Testis (tissue), 2 donors: ENCODE measurements at regions not wholly inside any gene's neighbourhood (a gene's known extent, or its start where the extent isn't known, plus 50 kb on each side); places are given as distances from the start of the nearest gene placed in this dataset.

Experiments
- DNase-seq: peaks from one replicate; pipeline ENCODE4 v3.0.0-alpha.2; 2019
- H3K27ac ChIP-seq, 2 donors: fragments of 200-600 bp; sonication (generic); one replicate each; pipeline ENCODE4 v1.5.1; 2019
- H3K27me3 ChIP-seq: fragments of 200-600 bp; sonication (generic); one replicate; pipeline ENCODE4 v1.5.1; 2019
- H3K36me3 ChIP-seq: fragments of 200-600 bp; sonication (generic); one replicate; pipeline ENCODE4 v1.5.1; 2017; ENCODE audit warnings: low read depth; ENCODE audit errors: missing control alignments
- H3K4me1 ChIP-seq: fragments of 200-600 bp; sonication (generic); one replicate; pipeline ENCODE4 v1.5.1; 2019
- H3K4me3 ChIP-seq, 2 donors: fragments of 200-600 bp; sonication (generic); one replicate each; pipeline ENCODE4 v1.5.1; 2017 to 2019
- H3K9me3 ChIP-seq: fragments of 200-600 bp; sonication (generic); one replicate; pipeline ENCODE4 v1.5.1; 2017
- POLR2A ChIP-seq: fragments of 450-650 bp; IDR thresholded peaks from one replicate; pipeline ENCODE4 v1.6.1; 2017; ENCODE audit warnings: antibody characterized with exemption, mild to moderate bottlenecking, moderate library complexity
- WGBS, 2 donors: methylation state at CpG; one replicate each; pipeline ENCODE4 v1.1.5; 2018; 5-methylcytosine and 5-hydroxymethylcytosine counted together
- intact Hi-C: fragments of 100-400 bp; cut with DNase I; formaldehyde crosslinking; loops from one replicate; pipeline ENCODE4 v1.15.1; 2023; ENCODE audit warnings: low total_unique reads
- TF ChIP-seq, protein P1 (sequence below), 3 experiments: fragments of 450-650 bp in 2 of 3; fragments of 200-600 bp in 1 of 3; sonication (generic) in 1 of 3; IDR thresholded peaks; one replicate each; pipeline ENCODE4 v1.5.1; 2016 to 2019; ENCODE audit warnings: antibody characterized with exemption in 3 of 3, mild to moderate bottlenecking in 2 of 3, moderate library complexity in 1 of 3

DNA sequence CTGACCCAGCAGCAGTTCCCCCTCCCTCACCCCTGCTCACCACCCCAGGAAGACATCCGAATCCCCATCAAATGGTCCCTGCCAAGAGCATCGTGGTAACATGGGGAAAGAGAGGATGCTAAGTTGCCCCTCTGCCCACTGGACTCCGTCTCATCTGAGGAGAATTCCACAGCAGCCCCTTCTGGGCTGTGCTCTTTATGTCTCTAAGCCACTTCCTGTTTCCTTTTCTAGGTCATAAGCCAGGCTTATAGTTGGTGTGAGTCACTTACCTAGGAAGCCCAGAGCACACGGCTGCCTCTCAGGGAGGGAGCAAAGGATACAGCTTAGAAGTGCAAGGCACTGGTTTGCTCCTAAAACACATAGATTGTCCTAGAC lies 76.0 kb downstream of the VCPKMT start:
- TF ChIP-seq, protein P1, sequence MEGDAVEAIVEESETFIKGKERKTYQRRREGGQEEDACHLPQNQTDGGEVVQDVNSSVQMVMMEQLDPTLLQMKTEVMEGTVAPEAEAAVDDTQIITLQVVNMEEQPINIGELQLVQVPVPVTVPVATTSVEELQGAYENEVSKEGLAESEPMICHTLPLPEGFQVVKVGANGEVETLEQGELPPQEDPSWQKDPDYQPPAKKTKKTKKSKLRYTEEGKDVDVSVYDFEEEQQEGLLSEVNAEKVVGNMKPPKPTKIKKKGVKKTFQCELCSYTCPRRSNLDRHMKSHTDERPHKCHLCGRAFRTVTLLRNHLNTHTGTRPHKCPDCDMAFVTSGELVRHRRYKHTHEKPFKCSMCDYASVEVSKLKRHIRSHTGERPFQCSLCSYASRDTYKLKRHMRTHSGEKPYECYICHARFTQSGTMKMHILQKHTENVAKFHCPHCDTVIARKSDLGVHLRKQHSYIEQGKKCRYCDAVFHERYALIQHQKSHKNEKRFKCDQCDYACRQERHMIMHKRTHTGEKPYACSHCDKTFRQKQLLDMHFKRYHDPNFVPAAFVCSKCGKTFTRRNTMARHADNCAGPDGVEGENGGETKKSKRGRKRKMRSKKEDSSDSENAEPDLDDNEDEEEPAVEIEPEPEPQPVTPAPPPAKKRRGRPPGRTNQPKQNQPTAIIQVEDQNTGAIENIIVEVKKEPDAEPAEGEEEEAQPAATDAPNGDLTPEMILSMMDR (IDR thresholded peaks at IDR 0.05) = no peak
- TF ChIP-seq POLR2A = no peak
- H3K4me3 ChIP-seq = no peak overlapping the region
- H3K9me3 ChIP-seq = no peaks in the 10 kb centered on the region
- H3K4me1 ChIP-seq = peaks cover 5% of the 10 kb centered on the region
- no peaks in the 10 kb centered on the region for H3K36me3 ChIP-seq
- WGBS, 2 donors = 77 to 85% methylated on average over 4 of the region's 4 CpGs
- intact Hi-C loops = no loop called here
- no peaks in the 10 kb centered on the region for H3K27me3 ChIP-seq
- DNase-seq = no peak
- no peak overlapping the region for H3K27ac ChIP-seq

DNA sequence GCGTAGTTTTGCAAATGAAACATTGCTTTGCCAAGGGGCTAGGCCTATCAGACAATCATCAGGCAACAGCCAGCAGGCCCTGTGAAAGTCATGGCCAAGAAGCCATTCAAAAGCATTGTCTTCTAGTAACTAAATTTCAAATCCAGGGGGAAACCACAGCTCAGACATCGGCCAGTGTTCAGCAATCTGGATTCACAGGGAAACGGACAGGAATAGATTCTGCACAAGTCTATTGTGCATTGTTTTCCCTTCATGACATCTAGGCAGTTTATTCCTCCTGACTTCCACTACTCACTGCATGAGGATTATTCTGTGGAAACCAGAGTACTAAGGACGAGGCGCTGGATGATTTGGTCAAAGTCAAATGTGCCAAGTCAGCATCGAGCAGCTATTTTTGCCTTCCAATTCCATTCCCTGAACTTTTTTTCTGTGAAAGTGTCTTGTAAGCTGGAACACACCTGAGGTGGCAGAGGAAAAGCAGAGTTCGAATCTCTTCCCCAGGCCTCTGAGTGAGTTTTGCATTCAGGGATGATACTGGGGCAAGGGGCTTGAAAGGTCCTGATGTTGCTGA lies 75.4 kb downstream of the VCPKMT start:
- Histone ChIP-seq H3K27ac (no peak overlapping the region), H3K36me3 (no peaks in the 10 kb centered on the region), H3K9me3 (no peaks in the 10 kb centered on the region), H3K4me1 (peaks cover 5% of the 10 kb centered on the region), H3K4me3 (no peak overlapping the region), H3K27me3 (no peaks in the 10 kb centered on the region)
- DNase-seq = no peak
- WGBS, 2 donors = 82 to 87% methylated on average over 7 of the region's 7 CpGs
- intact Hi-C loops = no loop called here
- TF ChIP-seq POLR2A = no peak
- TF ChIP-seq, protein P1 (IDR thresholded peaks at IDR 0.05) = no peak

DNA sequence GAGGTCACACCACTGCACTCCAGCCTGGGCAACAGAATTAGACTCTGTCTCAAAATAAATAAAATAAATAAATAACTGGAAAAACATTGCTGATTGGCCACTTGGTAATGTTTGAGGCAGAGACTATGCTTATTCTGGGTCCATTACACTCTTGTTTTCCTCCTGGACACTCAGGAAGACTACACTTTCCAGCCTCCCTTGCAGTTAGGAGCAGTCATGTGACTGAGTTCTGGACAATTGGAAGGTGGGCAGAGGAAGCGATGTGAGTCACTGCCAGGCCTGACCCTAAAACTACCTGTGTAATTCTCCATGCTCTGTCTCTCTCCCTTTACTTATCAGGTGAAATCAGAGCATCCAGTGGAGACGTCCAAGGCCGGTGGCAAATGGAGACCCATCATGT lies 74.4 kb downstream of the VCPKMT start:
- intact Hi-C loops = no loop called here

DNA sequence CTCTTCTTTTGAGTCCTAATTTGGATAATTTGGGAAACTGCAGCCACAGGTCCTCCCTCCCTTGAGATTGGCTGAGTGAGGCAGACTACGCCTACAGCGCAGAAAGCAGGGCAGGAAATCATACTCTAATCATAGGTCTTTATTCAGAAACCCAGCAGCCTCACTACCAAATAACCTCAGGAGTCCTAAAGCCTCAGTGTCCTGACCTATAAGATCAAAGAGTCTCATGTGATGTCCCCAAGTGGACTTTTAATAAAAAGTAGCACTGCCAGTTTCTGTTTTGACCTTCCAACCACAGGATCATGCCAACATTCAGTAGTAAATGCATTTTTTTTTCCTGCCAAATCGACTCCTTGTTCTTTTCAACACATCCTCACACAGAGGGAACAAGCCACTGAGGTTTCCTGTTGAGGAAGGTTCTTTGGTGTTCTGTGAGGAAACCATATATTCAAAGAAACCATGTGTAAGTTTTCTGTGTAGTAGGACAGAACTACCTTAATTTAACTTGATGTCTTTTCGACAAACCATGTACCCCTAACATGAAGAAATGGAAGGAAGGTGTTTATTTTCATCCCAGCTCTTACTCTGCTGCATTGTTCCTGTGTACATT lies 72.2 kb downstream of the VCPKMT start:
- Histone ChIP-seq H3K4me3 (no peak overlapping the region), H3K4me1 (peaks cover 5% of the 10 kb centered on the region), H3K36me3 (no peaks in the 10 kb centered on the region), H3K9me3 (no peaks in the 10 kb centered on the region), H3K27ac (peak overlapping the region in 1 of 2 donors; percentile 2), H3K27me3 (no peaks in the 10 kb centered on the region)
- 72 to 83% methylated on average over 4 of the region's 4 CpGs for WGBS, 2 donors
- intact Hi-C loops = no loop called here
- no peak for DNase-seq
- TF ChIP-seq POLR2A = no peak
- TF ChIP-seq, protein P1 (IDR thresholded peaks at IDR 0.05) = no peak

More for the DNA sequence above, 74.4 kb downstream of the VCPKMT start:
- Histone ChIP-seq H3K4me3 (no peak overlapping the region), H3K27ac (no peak overlapping the region), H3K9me3 (no peaks in the 10 kb centered on the region), H3K4me1 (peaks cover 5% of the 10 kb centered on the region), H3K36me3 (no peaks in the 10 kb centered on the region), H3K27me3 (no peaks in the 10 kb centered on the region)
- WGBS, 2 donors = 96% methylated on average over 3 of the region's 3 CpGs
- no peak for DNase-seq
- no peak for TF ChIP-seq POLR2A
- TF ChIP-seq, protein P1 (IDR thresholded peaks at IDR 0.05) = no peak
